H1 (cell line): ENCODE measurements at regions not wholly inside any gene's neighbourhood (a gene's known extent, or its start where the extent isn't known, plus 50 kb on each side); places are given as distances from the start of the nearest gene placed in this dataset.

Source experiments
- NRF1 ChIP-seq: IDR thresholded peaks from 2 replicates; pipeline ENCODE4 v1.6.1; 2011; ENCODE audit warnings: mild to moderate bottlenecking, low read depth, low read length, improper control_type of control experiment
- TAF1 ChIP-seq: IDR thresholded peaks from 2 replicates; pipeline ENCODE4 v1.6.1; 2011; ENCODE audit warnings: mild to moderate bottlenecking, low read depth, low read length
- ZNF274 ChIP-seq: IDR thresholded peaks from 2 replicates; pipeline ENCODE4 v1.7.0; 2012; ENCODE audit warnings: low read length, borderline replicate concordance; ENCODE audit errors: extremely low read depth

GRCh38 chr5:113705657-113706056, 192.2 kb downstream of the YTHDC2 start (continued):
- TF ChIP-seq NRF1 (no peak), TAF1 (no peak), ZNF274 (no peak)
